ENCODE measurements at regions not wholly inside any gene's neighbourhood (a gene's known extent, or its start where the extent isn't known, plus 50 kb on each side); places are given as distances from the start of the nearest gene placed in this dataset.
A peak's percentile ranks its signal among the peaks of the same experiment; 100 is the strongest.

DNA sequence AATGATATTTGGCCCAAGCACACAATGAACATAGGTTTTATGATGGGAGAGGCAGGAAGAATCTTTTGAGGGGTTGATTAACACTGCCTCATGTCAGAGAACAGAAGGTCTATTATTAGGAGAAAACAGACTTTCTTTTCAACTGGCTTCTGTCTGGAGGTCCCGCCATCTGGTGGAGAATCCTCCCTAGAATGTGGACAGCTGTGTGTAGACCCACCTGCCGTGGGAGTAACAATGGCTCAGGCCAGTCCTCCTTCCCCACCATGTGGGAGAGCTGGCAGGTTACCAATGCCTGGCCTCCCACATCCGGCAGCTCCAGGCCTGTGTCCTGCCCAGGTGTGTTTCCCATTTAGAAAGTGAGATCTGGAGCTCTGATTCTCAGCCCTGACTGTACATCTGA lies 70.4 kb upstream of the AOAH start:
- no peak overlapping the region for H3K27ac ChIP-seq (ENCODE audit: low read depth, low read length)
- WGBS, 2 experiments (ENCODE audit: insufficient coverage in 1 of 2, insufficient read length in 1 of 2) = 84 to 89% methylated on average over 3 of the region's 3 CpGs
- no peaks in the 10 kb centered on the region for H3K27me3 ChIP-seq (ENCODE audit: control insufficient read depth, insufficient read depth, low read length, poor library complexity, severe bottlenecking)
- Mint-ChIP-seq H3K4me3 (no peak overlapping the region), H3K4me1 (peaks cover 11% of the 10 kb centered on the region), H3K36me3 (ENCODE audit: low read depth) (no peaks in the 10 kb centered on the region), H3K27me3 (ENCODE audit: insufficient read depth) (no peaks in the 10 kb centered on the region), H3K9me3 (no peaks in the 10 kb centered on the region), H3K27ac (no peak overlapping the region)
- TF ChIP-seq, protein P1, sequence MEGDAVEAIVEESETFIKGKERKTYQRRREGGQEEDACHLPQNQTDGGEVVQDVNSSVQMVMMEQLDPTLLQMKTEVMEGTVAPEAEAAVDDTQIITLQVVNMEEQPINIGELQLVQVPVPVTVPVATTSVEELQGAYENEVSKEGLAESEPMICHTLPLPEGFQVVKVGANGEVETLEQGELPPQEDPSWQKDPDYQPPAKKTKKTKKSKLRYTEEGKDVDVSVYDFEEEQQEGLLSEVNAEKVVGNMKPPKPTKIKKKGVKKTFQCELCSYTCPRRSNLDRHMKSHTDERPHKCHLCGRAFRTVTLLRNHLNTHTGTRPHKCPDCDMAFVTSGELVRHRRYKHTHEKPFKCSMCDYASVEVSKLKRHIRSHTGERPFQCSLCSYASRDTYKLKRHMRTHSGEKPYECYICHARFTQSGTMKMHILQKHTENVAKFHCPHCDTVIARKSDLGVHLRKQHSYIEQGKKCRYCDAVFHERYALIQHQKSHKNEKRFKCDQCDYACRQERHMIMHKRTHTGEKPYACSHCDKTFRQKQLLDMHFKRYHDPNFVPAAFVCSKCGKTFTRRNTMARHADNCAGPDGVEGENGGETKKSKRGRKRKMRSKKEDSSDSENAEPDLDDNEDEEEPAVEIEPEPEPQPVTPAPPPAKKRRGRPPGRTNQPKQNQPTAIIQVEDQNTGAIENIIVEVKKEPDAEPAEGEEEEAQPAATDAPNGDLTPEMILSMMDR (conservative IDR thresholded peaks at IDR 0.05) = peak; percentile 51
- no peaks in the 10 kb centered on the region for H3K9me3 ChIP-seq (ENCODE audit: control insufficient read depth, low read length)
- peak; percentile 60 for DNase-seq
- no peak overlapping the region for H3K9ac ChIP-seq (ENCODE audit: extremely low read depth, low read length, poor library complexity, severe bottlenecking)
- peaks cover 3% of the 10 kb centered on the region for H3K4me1 ChIP-seq (ENCODE audit: control insufficient read depth, insufficient read depth, low read length)
- H3K36me3 ChIP-seq (ENCODE audit: control insufficient read depth, insufficient read depth, low read length) = no peaks in the 10 kb centered on the region
- H3K4me3 ChIP-seq (ENCODE audit: low read length) = no peak overlapping the region

DNA sequence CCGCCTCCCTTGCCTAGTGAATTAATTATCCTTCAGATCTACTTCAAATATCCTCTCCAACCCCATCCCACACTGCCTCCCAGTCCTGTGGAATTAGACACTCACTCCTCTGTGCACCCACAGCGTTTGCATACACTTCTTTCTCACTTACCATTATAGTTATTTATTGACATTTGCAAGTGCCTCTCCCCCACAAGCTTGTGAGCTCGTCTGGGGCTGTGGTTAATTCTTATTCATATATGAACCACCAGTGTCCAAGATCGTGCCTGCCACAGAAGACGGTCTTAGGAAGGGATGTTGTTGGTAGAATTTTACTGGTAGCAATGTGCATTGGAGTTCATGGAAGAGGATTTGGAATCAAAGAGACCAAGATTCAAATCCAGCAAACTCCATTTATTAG lies 68.1 kb upstream of the AOAH start:
- Histone ChIP-seq H3K9ac (ENCODE audit: extremely low read depth, low read length, poor library complexity, severe bottlenecking) (no peak overlapping the region), H3K36me3 (ENCODE audit: control insufficient read depth, insufficient read depth, low read length) (no peaks in the 10 kb centered on the region), H3K9me3 (ENCODE audit: control insufficient read depth, low read length) (no peaks in the 10 kb centered on the region), H3K27ac (ENCODE audit: low read depth, low read length) (no peak overlapping the region), H3K27me3 (ENCODE audit: control insufficient read depth, insufficient read depth, low read length, poor library complexity, severe bottlenecking) (no peaks in the 10 kb centered on the region), H3K4me3 (ENCODE audit: low read length) (no peak overlapping the region), H3K4me1 (ENCODE audit: control insufficient read depth, insufficient read depth, low read length) (peaks cover 5% of the 10 kb centered on the region)
- no peak overlapping the region for H3K4me3 Mint-ChIP-seq
- H3K36me3 Mint-ChIP-seq (ENCODE audit: low read depth) = no peaks in the 10 kb centered on the region
- WGBS, 2 experiments (ENCODE audit: insufficient coverage in 1 of 2, insufficient read length in 1 of 2) = 92% methylated on average over 2 to 5 of the region's 5 CpGs
- H3K9me3 Mint-ChIP-seq = no peaks in the 10 kb centered on the region
- no peak for DNase-seq
- H3K27me3 Mint-ChIP-seq (ENCODE audit: insufficient read depth) = no peaks in the 10 kb centered on the region
- H3K27ac Mint-ChIP-seq = no peak overlapping the region
- peaks cover 11% of the 10 kb centered on the region for H3K4me1 Mint-ChIP-seq
- TF ChIP-seq, protein P1 (conservative IDR thresholded peaks at IDR 0.05) = no peak

DNA sequence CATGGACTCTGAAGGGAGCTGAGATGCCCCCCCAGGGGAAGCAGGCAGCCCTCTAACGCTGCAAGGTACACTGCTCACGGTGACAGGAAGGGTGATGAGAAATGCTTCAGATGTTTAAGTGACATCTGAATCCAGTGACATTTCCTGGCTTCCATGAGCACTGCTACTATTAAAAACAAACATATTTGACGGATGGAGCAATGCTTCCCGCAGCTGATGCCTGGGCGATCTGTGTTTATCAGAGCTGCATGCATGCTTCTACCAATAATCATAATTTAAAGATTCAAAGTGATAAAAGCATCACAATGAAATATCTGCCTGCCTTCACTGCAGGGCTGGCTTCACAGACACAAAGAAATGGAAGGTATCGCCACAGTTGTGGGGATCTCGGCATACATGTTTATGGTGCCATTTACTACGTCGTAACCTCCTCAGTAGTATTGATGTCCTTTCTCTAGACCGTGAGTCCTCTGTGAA lies 66.1 kb upstream of the AOAH start:
- H3K9ac ChIP-seq (ENCODE audit: extremely low read depth, low read length, poor library complexity, severe bottlenecking) = no peak overlapping the region
- Mint-ChIP-seq H3K36me3 (ENCODE audit: low read depth) (no peaks in the 10 kb centered on the region), H3K4me1 (peaks cover 5% of the 10 kb centered on the region), H3K27me3 (ENCODE audit: insufficient read depth) (no peaks in the 10 kb centered on the region), H3K4me3 (no peak overlapping the region), H3K27ac (no peak overlapping the region), H3K9me3 (no peaks in the 10 kb centered on the region)
- TF ChIP-seq, protein P1 (conservative IDR thresholded peaks at IDR 0.05) = no peak
- H3K4me1 ChIP-seq (ENCODE audit: control insufficient read depth, insufficient read depth, low read length) = peaks cover 5% of the 10 kb centered on the region
- no peak overlapping the region for H3K27ac ChIP-seq (ENCODE audit: low read depth, low read length)
- H3K4me3 ChIP-seq (ENCODE audit: low read length) = no peak overlapping the region
- H3K9me3 ChIP-seq (ENCODE audit: control insufficient read depth, low read length) = no peaks in the 10 kb centered on the region
- H3K36me3 ChIP-seq (ENCODE audit: control insufficient read depth, insufficient read depth, low read length) = no peaks in the 10 kb centered on the region
- no peaks in the 10 kb centered on the region for H3K27me3 ChIP-seq (ENCODE audit: control insufficient read depth, insufficient read depth, low read length, poor library complexity, severe bottlenecking)
- 84 to 93% methylated on average over 10 of the region's 10 CpGs for WGBS, 2 experiments (ENCODE audit: insufficient coverage in 1 of 2, insufficient read length in 1 of 2)
- no peak for DNase-seq
